SIG-M5 treated with dmso at 0.1 percent for 504 hours (cell line): ENCODE measurements at regions not wholly inside any gene's neighbourhood (a gene's known extent, or its start where the extent isn't known, plus 50 kb on each side); places are given as distances from the start of the nearest gene placed in this dataset.
"Not testable (repeated sequence)": the region's sequence is repeated elsewhere in the genome, so short reads cannot be mapped to it uniquely, and the experiment has no call there.

Experiments used
- DNase-seq: peaks from one replicate; lab custom pipeline; 2025; ENCODE audit not compliant: unreplicated experiment; lab: John Stamatoyannopoulos, UW

GRCh38 chr11:101743828-101744227, 160.0 kb upstream of the TRPC6 start:
- no peak for DNase-seq

GRCh38 chr11:101741479-101742175, 157.8 kb upstream of the TRPC6 start:
- no peak for DNase-seq

- DNase-seq: no peak
Observed at GRCh38 chr11:101741061-101741460, 157.3 kb upstream of the TRPC6 start.

GRCh38 chr11:101738452-101738851, 154.6 kb upstream of the TRPC6 start:
- no peak for DNase-seq

- no peak for DNase-seq
Observed at GRCh38 chr11:101729406-101730078, 145.7 kb upstream of the TRPC6 start.

- DNase-seq: no peak
Observed at GRCh38 chr11:101727451-101727850, 143.6 kb upstream of the TRPC6 start.

- DNase-seq: no peak
Observed at GRCh38 chr11:101726988-101727387, 143.2 kb upstream of the TRPC6 start.

- no peak for DNase-seq
Observed at GRCh38 chr11:101723371-101723770, 139.6 kb upstream of the TRPC6 start.

GRCh38 chr11:101721270-101721669, 137.5 kb upstream of the TRPC6 start:
- DNase-seq: no peak

- DNase-seq: no peak
Observed at GRCh38 chr11:101718402-101718801, 134.6 kb upstream of the TRPC6 start.

GRCh38 chr11:101717619-101718018, 133.8 kb upstream of the TRPC6 start:
- DNase-seq: no peak

- no peak for DNase-seq
Observed at GRCh38 chr11:101715281-101715680, 131.5 kb upstream of the TRPC6 start.

GRCh38 chr11:101707477-101707876, 123.7 kb upstream of the TRPC6 start:
- DNase-seq: no peak

- no peak for DNase-seq
Observed at GRCh38 chr11:101706541-101706940, 122.7 kb upstream of the TRPC6 start.

GRCh38 chr11:101705972-101706371, 122.2 kb upstream of the TRPC6 start:
- no peak for DNase-seq

- DNase-seq: not testable (repeated sequence)
Observed at GRCh38 chr11:101694869-101695268, 111.1 kb upstream of the TRPC6 start.

- DNase-seq: no peak
Observed at GRCh38 chr11:101692980-101693379, 109.2 kb upstream of the TRPC6 start.

GRCh38 chr11:101686514-101686913, 102.7 kb upstream of the TRPC6 start:
- DNase-seq: peak; percentile 0

- no peak for DNase-seq
Observed at GRCh38 chr11:101668236-101668635, 84.4 kb upstream of the TRPC6 start.

GRCh38 chr11:101666916-101667315, 83.1 kb upstream of the TRPC6 start:
- DNase-seq: no peak

GRCh38 chr11:101661559-101661958, 77.8 kb upstream of the TRPC6 start:
- DNase-seq: no peak
